CD4-positive, alpha-beta T cell (primary cell): ENCODE measurements at regions not wholly inside any gene's neighbourhood (a gene's known extent, or its start where the extent isn't known, plus 50 kb on each side); places are given as distances from the start of the nearest gene placed in this dataset.

Source experiments
- ATAC-seq: fragments of 200-7000 bp; cut with Tn5 transposase; one replicate; pipeline ENCODE4 v1.10.0; 2022; ENCODE audit warnings: mild to moderate bottlenecking; ENCODE audit not compliant: poor library complexity
- CTCF ChIA-PET: fragments of 350-600 bp; sonication (Branson Sonifier 250); formaldehyde crosslinking; loops from one replicate; lab custom pipeline; 2021; ENCODE audit warnings: antibody characterized with exemption, inconsistent platforms; lab: Charles Lee
- POLR2A ChIA-PET: fragments of 350-600 bp; sonication (Branson Sonifier 250); formaldehyde crosslinking; loops from one replicate; lab custom pipeline; 2021; ENCODE audit warnings: antibody characterized with exemption, inconsistent platforms; lab: Charles Lee
- DNase-seq, 14 experiments: peaks; one replicate each; pipeline ENCODE4 v3.0.0-alpha.2; 2013 to 2020; ENCODE audit warnings: mixed read lengths in 2 of 14
- H3K27ac ChIP-seq, 2 donors: one replicate each; pipeline versions ENCODE4 v1.5.1 to v1.7.0; 2013; ENCODE audit warnings: low read length in 2 of 2, low read depth in 1 of 2, mild to moderate bottlenecking in 1 of 2
- H3K27me3 ChIP-seq, 2 experiments: 1 replicate in 1 of 2; 2 replicates in 1 of 2; pipeline versions ENCODE4 v1.6.1 to v1.7.0; 2013; ENCODE audit warnings: low read length in 2 of 2, control low read depth in 1 of 2, mild to moderate bottlenecking in 1 of 2, moderate library complexity in 1 of 2; ENCODE audit not compliant: insufficient read depth in 2 of 2, control insufficient read depth in 1 of 2
- H3K36me3 ChIP-seq: one replicate; pipeline ENCODE4 v1.6.1; 2013; ENCODE audit warnings: low read length, control low read depth; ENCODE audit not compliant: insufficient read depth
- H3K4me1 ChIP-seq: one replicate; pipeline ENCODE4 v1.6.1; 2013; ENCODE audit warnings: low read length, control low read depth; ENCODE audit not compliant: insufficient read depth
- H3K4me3 ChIP-seq: one replicate; pipeline ENCODE4 v1.5.1; 2013; ENCODE audit warnings: mild to moderate bottlenecking, low read length, moderate library complexity
- H3K9me3 ChIP-seq, 2 experiments: 1 replicate in 1 of 2; 2 replicates in 1 of 2; pipeline versions ENCODE4 v1.6.1 to v1.7.0; 2013; ENCODE audit warnings: low read length in 2 of 2, mild to moderate bottlenecking in 2 of 2, control low read depth in 1 of 2, moderate library complexity in 1 of 2; ENCODE audit not compliant: control insufficient read depth in 1 of 2, insufficient read depth in 1 of 2
- H3K27ac Mint-ChIP-seq: one replicate; pipeline ENCODE4 v1.8.0; 2020; ENCODE audit warnings: mixed read lengths
- H3K27me3 Mint-ChIP-seq: one replicate; pipeline ENCODE4 v1.8.0; 2021; ENCODE audit warnings: mixed read lengths
- H3K36me3 Mint-ChIP-seq: one replicate; pipeline ENCODE4 v1.8.0; 2021; ENCODE audit warnings: low read depth, mixed read lengths
- H3K4me1 Mint-ChIP-seq: one replicate; pipeline ENCODE4 v1.8.0; 2021; ENCODE audit warnings: low read depth, mixed read lengths
- H3K4me3 Mint-ChIP-seq: one replicate; pipeline ENCODE4 v1.8.0; 2020; ENCODE audit warnings: mild to moderate bottlenecking, mixed read lengths
- H3K9me3 Mint-ChIP-seq: one replicate; pipeline ENCODE4 v1.8.0; 2020; ENCODE audit warnings: mixed read lengths
- intact Hi-C, 2 experiments: fragments of 100-400 bp; cut with DNase I in 1 of 2; cut with micrococcal nuclease in 1 of 2; formaldehyde crosslinking; loops; one replicate each; pipeline versions ENCODE4 v1.15.1 to v1.9.0; 2023 to 2025; cut with DNase I, micrococcal nuclease
- TF ChIP-seq, protein P1 (sequence below): fragments of 200-600 bp; IDR thresholded peaks from one replicate; pipeline ENCODE4 v1.8.0; 2022; ENCODE audit warnings: antibody characterized with exemption, mild to moderate bottlenecking

GRCh38 chr15:62582580-62582979 lies 417.5 kb upstream of the C2CD4B start:
- Mint-ChIP-seq H3K27me3 (peaks cover 8% of the 10 kb centered on the region), H3K9me3 (no peaks in the 10 kb centered on the region), H3K27ac (no peak overlapping the region), H3K4me1 (no peaks in the 10 kb centered on the region), H3K36me3 (no peaks in the 10 kb centered on the region), H3K4me3 (no peak overlapping the region)
- no peak overlapping the region for H3K4me3 ChIP-seq
- TF ChIP-seq, protein P1, sequence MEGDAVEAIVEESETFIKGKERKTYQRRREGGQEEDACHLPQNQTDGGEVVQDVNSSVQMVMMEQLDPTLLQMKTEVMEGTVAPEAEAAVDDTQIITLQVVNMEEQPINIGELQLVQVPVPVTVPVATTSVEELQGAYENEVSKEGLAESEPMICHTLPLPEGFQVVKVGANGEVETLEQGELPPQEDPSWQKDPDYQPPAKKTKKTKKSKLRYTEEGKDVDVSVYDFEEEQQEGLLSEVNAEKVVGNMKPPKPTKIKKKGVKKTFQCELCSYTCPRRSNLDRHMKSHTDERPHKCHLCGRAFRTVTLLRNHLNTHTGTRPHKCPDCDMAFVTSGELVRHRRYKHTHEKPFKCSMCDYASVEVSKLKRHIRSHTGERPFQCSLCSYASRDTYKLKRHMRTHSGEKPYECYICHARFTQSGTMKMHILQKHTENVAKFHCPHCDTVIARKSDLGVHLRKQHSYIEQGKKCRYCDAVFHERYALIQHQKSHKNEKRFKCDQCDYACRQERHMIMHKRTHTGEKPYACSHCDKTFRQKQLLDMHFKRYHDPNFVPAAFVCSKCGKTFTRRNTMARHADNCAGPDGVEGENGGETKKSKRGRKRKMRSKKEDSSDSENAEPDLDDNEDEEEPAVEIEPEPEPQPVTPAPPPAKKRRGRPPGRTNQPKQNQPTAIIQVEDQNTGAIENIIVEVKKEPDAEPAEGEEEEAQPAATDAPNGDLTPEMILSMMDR, result no peak
- no peaks in the 10 kb centered on the region for H3K36me3 ChIP-seq
- DNase-seq (no peak), ATAC-seq (no peak)
- ChIA-PET POLR2A (no interaction called here), CTCF (no interaction called here)
- intact Hi-C loops, result no loop called here
- no peaks in the 10 kb centered on the region for H3K9me3 ChIP-seq
- H3K4me1 ChIP-seq, result no peaks in the 10 kb centered on the region
- H3K27ac ChIP-seq, result no peak overlapping the region
- H3K27me3 ChIP-seq, result peaks cover 4 to 9% of the 10 kb centered on the region in 2 experiments

DNA sequence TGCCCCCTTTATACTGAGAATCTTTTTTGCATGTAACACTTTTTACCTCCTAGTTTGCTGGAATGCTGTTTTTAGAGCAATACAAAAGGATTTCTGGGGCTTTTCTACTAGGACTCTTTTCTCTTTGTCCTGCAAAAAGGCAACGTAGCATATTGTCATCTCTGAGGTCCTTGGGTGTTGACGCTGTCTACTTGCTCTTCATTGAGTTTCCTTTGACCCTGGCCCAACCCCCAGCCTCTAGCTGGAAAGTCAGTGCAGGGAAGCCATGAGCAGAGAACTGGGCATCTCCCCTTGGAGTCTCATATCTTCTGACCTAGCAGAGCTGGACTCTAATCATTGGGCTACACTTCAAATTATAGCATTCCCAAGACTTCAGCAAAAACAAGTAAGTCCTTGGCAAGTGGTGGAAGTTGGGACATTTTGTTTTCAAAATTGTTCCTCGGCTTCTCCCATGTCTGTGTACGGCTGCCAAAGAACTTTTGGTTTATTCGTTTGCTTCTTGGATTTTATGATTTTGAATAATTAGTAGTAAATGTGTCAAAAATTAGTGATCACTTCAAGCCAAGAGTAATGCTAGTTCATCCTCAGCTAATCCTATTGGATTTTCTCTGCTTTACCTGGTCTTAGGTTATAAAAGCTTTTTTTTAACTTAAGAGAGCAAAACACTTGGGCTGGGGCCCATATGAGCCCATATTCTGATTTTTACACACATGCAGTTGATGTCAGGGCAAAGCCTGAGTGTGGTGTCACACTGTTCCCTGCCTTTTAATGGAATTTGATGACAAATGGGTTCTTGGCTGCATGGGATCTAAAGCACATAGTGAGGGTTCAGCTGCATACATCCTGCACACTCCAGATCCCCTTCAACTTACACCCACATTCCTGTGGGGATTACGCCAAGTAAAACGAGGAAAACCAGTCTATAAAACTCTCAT lies 419.5 kb upstream of the C2CD4B start:
- no peaks in the 10 kb centered on the region for H3K36me3 Mint-ChIP-seq
- Histone ChIP-seq H3K9me3 (no peaks in the 10 kb centered on the region), H3K4me3 (no peak overlapping the region), H3K27ac (no peak overlapping the region), H3K36me3 (no peaks in the 10 kb centered on the region), H3K27me3 (peaks cover 4 to 9% of the 10 kb centered on the region in 2 experiments), H3K4me1 (no peaks in the 10 kb centered on the region)
- CTCF ChIA-PET, result interaction anchor here (0.9 kb wide), 1 partner anchor 12 kb away, joined by 3 read pairs; no protein-coding TSS in a partner anchor
- DNase-seq, result no peak
- no peak for ATAC-seq
- no peak overlapping the region for H3K27ac Mint-ChIP-seq
- TF ChIP-seq, protein P1, result no peak
- no peak overlapping the region for H3K4me3 Mint-ChIP-seq
- no peaks in the 10 kb centered on the region for H3K4me1 Mint-ChIP-seq
- POLR2A ChIA-PET, result no interaction called here
- peaks cover 8% of the 10 kb centered on the region for H3K27me3 Mint-ChIP-seq
- H3K9me3 Mint-ChIP-seq, result no peaks in the 10 kb centered on the region
- intact Hi-C loops, result no loop called here

GRCh38 chr15:62588938-62589670 lies 424.0 kb upstream of the C2CD4B start:
- H3K9me3 Mint-ChIP-seq, result no peaks in the 10 kb centered on the region
- Histone ChIP-seq H3K27me3 (peaks cover 1 to 20% of the 10 kb centered on the region in 2 experiments), H3K9me3 (no peaks in the 10 kb centered on the region), H3K27ac (no peak overlapping the region), H3K4me1 (no peaks in the 10 kb centered on the region), H3K4me3 (no peak overlapping the region), H3K36me3 (no peaks in the 10 kb centered on the region)
- POLR2A ChIA-PET, result no interaction called here
- intact Hi-C loops, result no loop called here
- H3K4me1 Mint-ChIP-seq, result no peaks in the 10 kb centered on the region
- CTCF ChIA-PET, result no interaction called here
- H3K4me3 Mint-ChIP-seq, result no peak overlapping the region
- H3K36me3 Mint-ChIP-seq, result no peaks in the 10 kb centered on the region
- H3K27ac Mint-ChIP-seq, result no peak overlapping the region
- DNase-seq (no peak), ATAC-seq (no peak)
- TF ChIP-seq, protein P1, result no peak
- peaks cover 31% of the 10 kb centered on the region for H3K27me3 Mint-ChIP-seq
